ENCODE measurements at regions not wholly inside any gene's neighbourhood (a gene's known extent, or its start where the extent isn't known, plus 50 kb on each side); places are given as distances from the start of the nearest gene placed in this dataset.

DNA sequence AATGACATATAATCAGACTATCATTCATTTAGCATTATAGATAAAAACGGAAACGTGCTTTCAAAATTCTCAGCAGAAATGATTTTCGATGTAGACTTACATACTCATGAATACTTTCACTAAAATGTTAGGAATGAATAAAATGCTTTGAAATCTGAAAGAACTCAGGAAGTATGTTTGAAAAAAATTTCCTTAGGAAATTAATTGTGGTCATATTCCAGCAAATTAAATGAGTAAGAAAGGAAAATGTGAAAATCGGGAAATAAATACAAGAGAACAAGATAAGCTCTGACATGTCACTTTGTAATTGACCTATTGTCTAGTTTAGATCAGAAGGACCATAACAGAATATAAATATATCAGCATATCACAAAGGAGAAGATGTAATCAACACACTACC is 981.0 kb upstream of the CDH2 start (continued):
- TF ChIP-seq, protein P1, sequence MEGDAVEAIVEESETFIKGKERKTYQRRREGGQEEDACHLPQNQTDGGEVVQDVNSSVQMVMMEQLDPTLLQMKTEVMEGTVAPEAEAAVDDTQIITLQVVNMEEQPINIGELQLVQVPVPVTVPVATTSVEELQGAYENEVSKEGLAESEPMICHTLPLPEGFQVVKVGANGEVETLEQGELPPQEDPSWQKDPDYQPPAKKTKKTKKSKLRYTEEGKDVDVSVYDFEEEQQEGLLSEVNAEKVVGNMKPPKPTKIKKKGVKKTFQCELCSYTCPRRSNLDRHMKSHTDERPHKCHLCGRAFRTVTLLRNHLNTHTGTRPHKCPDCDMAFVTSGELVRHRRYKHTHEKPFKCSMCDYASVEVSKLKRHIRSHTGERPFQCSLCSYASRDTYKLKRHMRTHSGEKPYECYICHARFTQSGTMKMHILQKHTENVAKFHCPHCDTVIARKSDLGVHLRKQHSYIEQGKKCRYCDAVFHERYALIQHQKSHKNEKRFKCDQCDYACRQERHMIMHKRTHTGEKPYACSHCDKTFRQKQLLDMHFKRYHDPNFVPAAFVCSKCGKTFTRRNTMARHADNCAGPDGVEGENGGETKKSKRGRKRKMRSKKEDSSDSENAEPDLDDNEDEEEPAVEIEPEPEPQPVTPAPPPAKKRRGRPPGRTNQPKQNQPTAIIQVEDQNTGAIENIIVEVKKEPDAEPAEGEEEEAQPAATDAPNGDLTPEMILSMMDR (IDR thresholded peaks at IDR 0.05; ENCODE audit: control extremely low read depth in 1 of 3, insufficient read depth in 1 of 3, low read depth in 1 of 3, low read length in 3 of 3) = no peak
- no peak for TF ChIP-seq CHD1 (IDR thresholded peaks at IDR 0.05; ENCODE audit: low read depth, low read length)
- no peak for TF ChIP-seq CEBPB (IDR thresholded peaks at IDR 0.05; ENCODE audit: low read depth, low read length)
- TF ChIP-seq MAFK (IDR thresholded peaks at IDR 0.05; ENCODE audit: low read depth, low read length) = no peak
- TF ChIP-seq EZH2 (IDR thresholded peaks at IDR 0.05; ENCODE audit: low read depth, low read length, severe bottlenecking) = no peak
- TF ChIP-seq E2F6 (IDR thresholded peaks at IDR 0.05) = no peak
- TF ChIP-seq GTF2F1 (IDR thresholded peaks at IDR 0.05; ENCODE audit: borderline replicate concordance, low read depth, low read length) = no peak
- TF ChIP-seq SP2 (IDR thresholded peaks at IDR 0.05; ENCODE audit: low read length) = no peak
